ENCODE measurements at regions not wholly inside any gene's neighbourhood (a gene's known extent, or its start where the extent isn't known, plus 50 kb on each side); places are given as distances from the start of the nearest gene placed in this dataset.

DNA sequence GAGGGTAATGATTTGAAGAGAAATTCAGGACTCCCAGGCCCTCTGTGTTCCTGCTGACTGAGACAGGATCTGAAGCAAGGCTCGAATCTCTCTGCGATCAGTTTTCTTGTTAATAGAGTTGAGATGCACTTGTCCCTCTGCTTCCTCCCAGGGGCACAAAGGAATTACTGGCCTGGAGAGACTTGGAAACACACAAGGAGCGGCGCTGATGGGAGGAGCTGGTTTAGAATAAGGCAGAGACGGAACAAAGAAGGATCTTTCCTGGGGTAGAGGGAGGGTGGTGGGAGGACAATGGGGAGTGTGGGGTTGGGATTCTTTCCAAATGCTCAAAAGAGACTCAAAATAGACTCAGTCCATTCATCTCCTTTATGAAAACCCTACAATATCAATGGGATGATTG is 719.1 kb downstream of the UQCRFS1 start:
- H3K36me3 Mint-ChIP-seq = no peaks in the 10 kb centered on the region
- H3K9me3 Mint-ChIP-seq = peaks cover 0 to 11% (median 4%) of the 10 kb centered on the region in 8 donors
- Histone ChIP-seq H3K9me3 (ENCODE audit: control insufficient read depth in 1 of 2, low read length in 2 of 2) (no peaks in the 10 kb centered on the region), H3K36me3 (ENCODE audit: insufficient read depth, low read length) (no peaks in the 10 kb centered on the region), H3K27ac (ENCODE audit: low read depth, low read length) (no peak overlapping the region), H3K4me3 (ENCODE audit: low read length in 2 of 2) (no peak overlapping the region), H3K4me1 (ENCODE audit: insufficient read depth, low read length) (no peaks in the 10 kb centered on the region), H3K27me3 (ENCODE audit: insufficient read depth, low read length) (no peaks in the 10 kb centered on the region)
- ChIA-PET POLR2A (ENCODE audit: partially characterized antibody) (no interaction called here), CTCF (ENCODE audit: partially characterized antibody) (no interaction called here)
- no peak overlapping the region for H3K4me3 Mint-ChIP-seq
- no peak overlapping the region for H3K27ac Mint-ChIP-seq
- H3K27me3 Mint-ChIP-seq = no peaks in the 10 kb centered on the region
- H3K4me1 Mint-ChIP-seq = no peaks in the 10 kb centered on the region
- intact Hi-C loops (cut with micrococcal nuclease) = no loop called here
- DNase-seq = no peak

DNA sequence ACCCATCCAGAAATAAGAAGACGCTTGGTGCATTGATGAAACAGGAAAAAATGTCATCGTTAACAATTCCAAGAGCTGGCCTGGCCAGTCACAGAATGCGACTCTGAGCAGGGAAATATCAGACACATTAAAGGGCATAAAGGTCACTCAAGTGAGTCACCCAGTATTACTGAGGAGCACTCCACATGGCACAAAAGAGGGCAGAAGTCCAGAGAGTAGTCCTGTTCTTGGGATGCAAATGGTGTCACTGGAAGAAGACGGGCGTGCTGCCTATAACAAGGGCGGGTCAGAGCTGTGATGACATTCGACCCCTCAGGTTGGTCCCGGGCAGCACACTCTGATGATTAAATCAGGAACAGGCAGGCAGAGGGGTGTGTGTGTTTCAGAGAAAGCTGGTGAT is 720.3 kb downstream of the UQCRFS1 start:
- Mint-ChIP-seq H3K9me3 (peaks cover 0 to 11% (median 4%) of the 10 kb centered on the region in 8 donors), H3K4me1 (no peaks in the 10 kb centered on the region), H3K36me3 (no peaks in the 10 kb centered on the region), H3K4me3 (no peak overlapping the region), H3K27ac (no peak overlapping the region), H3K27me3 (no peaks in the 10 kb centered on the region)
- no peak for DNase-seq
- intact Hi-C loops (cut with micrococcal nuclease) = no loop called here
- Histone ChIP-seq H3K4me1 (ENCODE audit: insufficient read depth, low read length) (no peaks in the 10 kb centered on the region), H3K9me3 (ENCODE audit: control insufficient read depth in 1 of 2, low read length in 2 of 2) (no peaks in the 10 kb centered on the region), H3K4me3 (ENCODE audit: low read length in 2 of 2) (no peak overlapping the region), H3K27ac (ENCODE audit: low read depth, low read length) (no peak overlapping the region), H3K36me3 (ENCODE audit: insufficient read depth, low read length) (no peaks in the 10 kb centered on the region), H3K27me3 (ENCODE audit: insufficient read depth, low read length) (no peaks in the 10 kb centered on the region)
- CTCF ChIA-PET (ENCODE audit: partially characterized antibody) = no interaction called here
- POLR2A ChIA-PET (ENCODE audit: partially characterized antibody) = no interaction called here

DNA sequence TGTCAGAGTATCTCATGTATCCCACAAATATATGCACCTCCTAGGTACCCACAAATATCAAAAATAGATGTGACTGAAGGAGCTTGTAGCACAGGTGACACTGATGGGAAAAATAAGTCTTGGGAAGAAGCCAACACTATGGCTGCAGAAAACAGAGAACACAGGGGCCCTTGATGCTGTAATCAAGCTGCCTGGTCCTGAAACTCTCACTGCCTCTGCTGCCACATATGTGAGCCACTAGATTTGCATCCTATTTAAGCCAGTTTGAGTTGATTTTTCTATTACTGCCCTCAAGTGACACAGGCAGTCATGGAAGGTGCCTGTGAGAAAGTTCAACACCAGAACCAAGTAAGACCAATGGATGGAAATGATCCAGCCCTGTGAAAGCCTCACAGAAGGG is 720.8 kb downstream of the UQCRFS1 start:
- H3K4me3 ChIP-seq (ENCODE audit: low read length in 2 of 2) = no peak overlapping the region
- Mint-ChIP-seq H3K4me1 (no peaks in the 10 kb centered on the region), H3K36me3 (no peaks in the 10 kb centered on the region), H3K9me3 (peaks cover 0 to 10% (median 3%) of the 10 kb centered on the region in 8 donors), H3K4me3 (no peak overlapping the region), H3K27me3 (no peaks in the 10 kb centered on the region), H3K27ac (no peak overlapping the region)
- H3K27me3 ChIP-seq (ENCODE audit: insufficient read depth, low read length) = no peaks in the 10 kb centered on the region
- DNase-seq = no peak
- H3K27ac ChIP-seq (ENCODE audit: low read depth, low read length) = no peak overlapping the region
- intact Hi-C loops (cut with micrococcal nuclease) = no loop called here
- H3K4me1 ChIP-seq (ENCODE audit: insufficient read depth, low read length) = no peaks in the 10 kb centered on the region
- POLR2A ChIA-PET (ENCODE audit: partially characterized antibody) = no interaction called here
- CTCF ChIA-PET (ENCODE audit: partially characterized antibody) = no interaction called here
- no peaks in the 10 kb centered on the region for H3K9me3 ChIP-seq (ENCODE audit: control insufficient read depth in 1 of 2, low read length in 2 of 2)
- no peaks in the 10 kb centered on the region for H3K36me3 ChIP-seq (ENCODE audit: insufficient read depth, low read length)

DNA sequence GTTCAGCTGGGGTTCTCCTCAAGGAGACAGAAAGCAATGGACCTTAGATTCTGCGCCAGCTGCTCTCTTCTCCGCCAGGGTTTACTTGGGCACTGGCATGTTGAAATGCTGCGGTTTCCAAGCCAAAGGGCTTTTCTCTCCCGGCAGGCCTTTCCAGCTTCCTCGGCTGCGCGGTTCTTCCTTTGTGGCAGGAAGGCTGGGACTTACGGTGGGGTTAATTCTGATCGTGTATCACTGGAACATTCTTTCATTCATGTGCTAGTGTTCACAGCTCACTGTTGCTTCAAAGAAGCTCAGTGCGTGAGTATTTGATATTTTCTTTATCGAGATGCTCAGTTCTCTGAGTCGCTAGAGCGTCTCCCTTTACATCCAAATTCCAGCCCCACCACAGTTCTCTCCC is 723.2 kb downstream of the UQCRFS1 start:
- DNase-seq = no peak
- H3K36me3 Mint-ChIP-seq = no peaks in the 10 kb centered on the region
- H3K4me1 ChIP-seq (ENCODE audit: insufficient read depth, low read length) = no peaks in the 10 kb centered on the region
- no peaks in the 10 kb centered on the region for H3K27me3 ChIP-seq (ENCODE audit: insufficient read depth, low read length)
- no peak overlapping the region for H3K27ac Mint-ChIP-seq
- ChIA-PET POLR2A (ENCODE audit: partially characterized antibody) (no interaction called here), CTCF (ENCODE audit: partially characterized antibody) (no interaction called here)
- intact Hi-C loops (cut with micrococcal nuclease) = no loop called here
- no peaks in the 10 kb centered on the region for H3K4me1 Mint-ChIP-seq
- no peak overlapping the region for H3K27ac ChIP-seq (ENCODE audit: low read depth, low read length)
- no peak overlapping the region for H3K4me3 ChIP-seq (ENCODE audit: low read length in 2 of 2)
- no peaks in the 10 kb centered on the region for H3K27me3 Mint-ChIP-seq
- H3K36me3 ChIP-seq (ENCODE audit: insufficient read depth, low read length) = no peaks in the 10 kb centered on the region
- H3K4me3 Mint-ChIP-seq = no peak overlapping the region
- H3K9me3 ChIP-seq (ENCODE audit: control insufficient read depth in 1 of 2, low read length in 2 of 2) = no peaks in the 10 kb centered on the region
- H3K9me3 Mint-ChIP-seq = peaks cover 0 to 8% (median 4%) of the 10 kb centered on the region in 8 donors

DNA sequence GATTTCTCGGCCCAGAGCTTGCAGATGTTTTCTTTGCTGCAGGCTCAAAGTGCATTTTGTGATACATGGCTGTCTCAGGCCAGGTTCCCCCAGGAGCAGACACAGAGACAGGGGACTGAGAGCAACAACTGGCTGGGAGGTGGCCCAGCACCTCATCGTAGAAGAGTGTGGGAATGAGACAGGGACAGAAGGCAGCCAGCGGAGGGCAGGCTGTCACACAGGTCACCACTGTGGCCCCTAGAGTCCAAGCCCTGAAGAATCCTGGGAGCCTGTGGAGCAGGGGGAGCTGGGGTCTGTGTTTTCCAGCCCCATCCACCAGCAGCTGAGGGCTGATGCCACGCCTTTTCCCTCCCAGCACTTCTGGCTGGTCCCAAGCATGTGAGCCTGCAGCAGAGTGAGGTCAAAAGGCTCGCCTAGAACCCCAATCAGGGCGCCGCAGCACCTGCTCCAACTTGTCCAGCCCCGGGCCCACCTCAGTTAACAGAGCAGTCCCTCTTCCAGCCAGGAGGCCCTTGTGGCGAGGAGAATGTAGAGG is 723.8 kb downstream of the UQCRFS1 start:
- POLR2A ChIA-PET (ENCODE audit: partially characterized antibody) = no interaction called here

DNA sequence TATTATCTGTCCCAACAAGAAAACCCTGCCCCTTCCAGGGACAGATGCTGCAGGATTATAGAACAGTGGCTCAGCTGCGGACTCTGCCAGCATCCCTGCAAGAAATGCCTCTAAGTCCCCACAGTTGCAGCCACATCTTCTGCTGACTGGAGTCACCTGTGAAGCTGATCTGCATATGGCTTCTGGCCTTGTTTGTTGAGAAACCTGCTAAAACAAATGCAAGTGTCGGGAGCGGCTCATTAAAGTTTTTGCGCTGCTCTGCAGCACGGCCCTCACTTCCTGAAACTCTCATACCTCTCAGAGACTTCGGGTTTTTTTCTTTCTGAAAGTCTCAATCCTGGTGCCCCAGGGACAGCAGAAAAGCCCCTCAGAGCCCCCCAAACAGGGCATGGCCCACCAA is 725.0 kb downstream of the UQCRFS1 start:
- H3K4me3 Mint-ChIP-seq = no peak overlapping the region
- H3K36me3 Mint-ChIP-seq = no peaks in the 10 kb centered on the region
- intact Hi-C loops (cut with micrococcal nuclease) = no loop called here
- no peak for DNase-seq
- no peak overlapping the region for H3K4me3 ChIP-seq (ENCODE audit: low read length in 2 of 2)
- ChIA-PET CTCF (ENCODE audit: partially characterized antibody) (no interaction called here), POLR2A (ENCODE audit: partially characterized antibody) (no interaction called here)
- H3K4me1 Mint-ChIP-seq = no peaks in the 10 kb centered on the region
- H3K27ac Mint-ChIP-seq = no peak overlapping the region
- H3K36me3 ChIP-seq (ENCODE audit: insufficient read depth, low read length) = no peaks in the 10 kb centered on the region
- H3K9me3 ChIP-seq (ENCODE audit: control insufficient read depth in 1 of 2, low read length in 2 of 2) = no peaks in the 10 kb centered on the region
- peaks cover 0 to 9% (median 2%) of the 10 kb centered on the region in 8 donors for H3K9me3 Mint-ChIP-seq
- no peaks in the 10 kb centered on the region for H3K27me3 ChIP-seq (ENCODE audit: insufficient read depth, low read length)
- H3K27ac ChIP-seq (ENCODE audit: low read depth, low read length) = no peak overlapping the region
- H3K27me3 Mint-ChIP-seq = no peaks in the 10 kb centered on the region
- H3K4me1 ChIP-seq (ENCODE audit: insufficient read depth, low read length) = no peaks in the 10 kb centered on the region

More for the DNA sequence above, 723.8 kb downstream of the UQCRFS1 start:
- Mint-ChIP-seq H3K27ac (no peak overlapping the region), H3K27me3 (no peaks in the 10 kb centered on the region), H3K4me3 (no peak overlapping the region), H3K9me3 (peaks cover 0 to 9% (median 4%) of the 10 kb centered on the region in 8 donors), H3K36me3 (no peaks in the 10 kb centered on the region), H3K4me1 (no peaks in the 10 kb centered on the region)
- intact Hi-C loops (cut with micrococcal nuclease) = no loop called here
- H3K27ac ChIP-seq (ENCODE audit: low read depth, low read length) = no peak overlapping the region
- CTCF ChIA-PET (ENCODE audit: partially characterized antibody) = no interaction called here
- H3K9me3 ChIP-seq (ENCODE audit: control insufficient read depth in 1 of 2, low read length in 2 of 2) = no peaks in the 10 kb centered on the region
- H3K27me3 ChIP-seq (ENCODE audit: insufficient read depth, low read length) = no peaks in the 10 kb centered on the region
- H3K4me3 ChIP-seq (ENCODE audit: low read length in 2 of 2) = no peak overlapping the region
- DNase-seq = no peak
- H3K4me1 ChIP-seq (ENCODE audit: insufficient read depth, low read length) = no peaks in the 10 kb centered on the region
- H3K36me3 ChIP-seq (ENCODE audit: insufficient read depth, low read length) = no peaks in the 10 kb centered on the region

DNA sequence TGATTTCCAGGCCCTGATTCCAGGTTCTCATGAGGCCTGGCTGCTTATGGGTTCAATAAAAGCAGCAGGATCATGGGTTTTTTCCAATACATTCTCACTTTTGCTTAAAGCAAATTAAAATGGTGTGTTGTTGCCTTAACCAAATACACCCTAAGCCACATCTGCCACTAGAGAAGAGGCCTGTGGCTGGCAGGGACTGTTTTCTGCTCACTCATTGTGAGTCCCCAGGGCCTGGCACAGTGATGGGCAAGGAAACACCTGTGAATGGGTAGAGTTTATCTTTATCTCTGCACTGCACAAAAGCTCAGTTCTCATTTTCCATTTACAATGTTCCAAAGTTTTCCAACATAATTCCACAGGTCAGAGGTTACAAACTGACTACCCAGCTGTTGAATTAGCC is 726.0 kb downstream of the UQCRFS1 start:
- no peak for DNase-seq
- CTCF ChIA-PET (ENCODE audit: partially characterized antibody) = no interaction called here
- H3K9me3 Mint-ChIP-seq = peaks cover 0 to 7% (median 0%) of the 10 kb centered on the region in 8 donors
- intact Hi-C loops (cut with micrococcal nuclease) = no loop called here
- no peak overlapping the region for H3K4me3 Mint-ChIP-seq
- POLR2A ChIA-PET (ENCODE audit: partially characterized antibody) = no interaction called here
- H3K27me3 Mint-ChIP-seq = no peaks in the 10 kb centered on the region
- no peaks in the 10 kb centered on the region for H3K27me3 ChIP-seq (ENCODE audit: insufficient read depth, low read length)
- H3K4me3 ChIP-seq (ENCODE audit: low read length in 2 of 2) = no peak overlapping the region
- no peaks in the 10 kb centered on the region for H3K36me3 ChIP-seq (ENCODE audit: insufficient read depth, low read length)
- no peaks in the 10 kb centered on the region for H3K36me3 Mint-ChIP-seq
- no peaks in the 10 kb centered on the region for H3K4me1 ChIP-seq (ENCODE audit: insufficient read depth, low read length)
- H3K9me3 ChIP-seq (ENCODE audit: control insufficient read depth in 1 of 2, low read length in 2 of 2) = no peaks in the 10 kb centered on the region
- no peak overlapping the region for H3K27ac ChIP-seq (ENCODE audit: low read depth, low read length)
- H3K27ac Mint-ChIP-seq = no peak overlapping the region
- H3K4me1 Mint-ChIP-seq = no peaks in the 10 kb centered on the region

DNA sequence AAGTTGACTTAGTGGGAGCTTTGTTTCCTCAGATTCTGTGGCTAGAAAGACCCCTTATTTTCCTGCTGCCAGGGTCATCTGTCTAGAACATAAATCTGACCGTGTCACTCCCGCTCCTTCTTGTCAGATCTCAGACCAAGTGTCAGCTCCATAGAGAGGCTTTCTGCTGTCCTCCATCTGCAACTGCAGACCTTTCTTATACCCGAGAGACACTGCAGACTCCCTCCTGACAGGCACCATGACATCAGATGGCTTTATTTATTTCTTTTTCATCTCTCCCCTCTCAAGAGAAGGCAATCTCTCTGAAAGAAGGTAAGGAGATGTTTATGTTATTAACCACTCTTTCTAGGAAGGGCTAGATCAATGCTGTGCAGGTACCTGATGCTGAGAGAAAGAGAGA is 726.5 kb downstream of the UQCRFS1 start:
- Histone ChIP-seq H3K36me3 (ENCODE audit: insufficient read depth, low read length) (no peaks in the 10 kb centered on the region), H3K4me3 (ENCODE audit: low read length in 2 of 2) (no peak overlapping the region), H3K9me3 (ENCODE audit: control insufficient read depth in 1 of 2, low read length in 2 of 2) (no peaks in the 10 kb centered on the region), H3K27me3 (ENCODE audit: insufficient read depth, low read length) (no peaks in the 10 kb centered on the region), H3K27ac (ENCODE audit: low read depth, low read length) (no peak overlapping the region), H3K4me1 (ENCODE audit: insufficient read depth, low read length) (no peaks in the 10 kb centered on the region)
- Mint-ChIP-seq H3K27me3 (no peaks in the 10 kb centered on the region), H3K36me3 (no peaks in the 10 kb centered on the region), H3K4me3 (no peak overlapping the region), H3K4me1 (no peaks in the 10 kb centered on the region), H3K27ac (peak overlapping the region in 1 of 7 donors; percentile 38), H3K9me3 (peaks cover 0 to 7% (median 0%) of the 10 kb centered on the region in 8 donors)
- intact Hi-C loops (cut with micrococcal nuclease) = no loop called here
- CTCF ChIA-PET (ENCODE audit: partially characterized antibody) = no interaction called here
- POLR2A ChIA-PET (ENCODE audit: partially characterized antibody) = no interaction called here
- DNase-seq = no peak
